ENCODE measurements at regions not wholly inside any gene's neighbourhood (a gene's known extent, or its start where the extent isn't known, plus 50 kb on each side); places are given as distances from the start of the nearest gene placed in this dataset.

GRCh38 chr2:142347751-142348150 is 216.9 kb upstream of the LRP1B start:
- Histone ChIP-seq H3K4me3 (ENCODE audit: low read depth in 2 of 2, low read length in 2 of 2) (no peak overlapping the region), H3K27ac (ENCODE audit: low read length) (no peak overlapping the region), H3K36me3 (ENCODE audit: control insufficient read depth, insufficient read depth, low read length) (no peaks in the 10 kb centered on the region), H3K4me1 (ENCODE audit: control insufficient read depth, insufficient read depth, low read length) (no peaks in the 10 kb centered on the region), H3K27me3 (ENCODE audit: control insufficient read depth, insufficient read depth, low read length) (no peaks in the 10 kb centered on the region), H3K9me3 (ENCODE audit: control insufficient read depth, insufficient read depth, low read depth, low read length) (no peaks in the 10 kb centered on the region)
- in situ Hi-C loops (cut with HindIII; ENCODE audit: low pct_unique_long_range_greater_than_20kb, low sequenced_read_pairs) (no loop called here), intact Hi-C loops (cut with micrococcal nuclease; ENCODE audit: unreplicated experiment) (no loop called here)
- no peak for DNase-seq (ENCODE audit: low read depth, low spot score)
- no TSS peak for BruUV-seq (replicated peaks)
- TF ChIP-seq TCF7L2 (IDR thresholded peaks at IDR 0.05; ENCODE audit: low read depth, low read length): no peak
- no peak for TF ChIP-seq REST (IDR thresholded peaks at IDR 0.05; ENCODE audit: insufficient read depth in 1 of 2, low read depth in 2 of 2, low read length in 1 of 2)
- TF ChIP-seq CTCF (IDR thresholded peaks at IDR 0.05): no peak
- no peak for TF ChIP-seq SIN3A (IDR thresholded peaks at IDR 0.05; ENCODE audit: borderline replicate concordance, insufficient read depth, low read depth, low read length)
- TF ChIP-seq POLR2AphosphoS5 (IDR thresholded peaks at IDR 0.05; ENCODE audit: low read depth, low read length): no peak
- ChIA-PET CTCF (no interaction called here), POLR2A (no interaction called here)
- ATAC-seq: no peak

GRCh38 chr2:142339261-142339660 is 208.4 kb upstream of the LRP1B start:
- intact Hi-C loops (cut with micrococcal nuclease; ENCODE audit: unreplicated experiment) (no loop called here), in situ Hi-C loops (cut with HindIII; ENCODE audit: low pct_unique_long_range_greater_than_20kb, low sequenced_read_pairs) (no loop called here)
- ChIA-PET POLR2A (no interaction called here), CTCF (no interaction called here)
- no peak overlapping the region for H3K27ac ChIP-seq (ENCODE audit: low read length)
- no peaks in the 10 kb centered on the region for H3K36me3 ChIP-seq (ENCODE audit: control insufficient read depth, insufficient read depth, low read length)
- TF ChIP-seq REST (IDR thresholded peaks at IDR 0.05; ENCODE audit: insufficient read depth in 1 of 2, low read depth in 2 of 2, low read length in 1 of 2) (no peak), TCF7L2 (IDR thresholded peaks at IDR 0.05; ENCODE audit: low read depth, low read length) (no peak), SIN3A (IDR thresholded peaks at IDR 0.05; ENCODE audit: borderline replicate concordance, insufficient read depth, low read depth, low read length) (no peak), CTCF (IDR thresholded peaks at IDR 0.05) (no peak), POLR2AphosphoS5 (IDR thresholded peaks at IDR 0.05; ENCODE audit: low read depth, low read length) (no peak)
- H3K27me3 ChIP-seq (ENCODE audit: control insufficient read depth, insufficient read depth, low read length): no peaks in the 10 kb centered on the region
- ATAC-seq: no peak
- no peak for DNase-seq (ENCODE audit: low read depth, low spot score)
- H3K4me3 ChIP-seq (ENCODE audit: low read depth in 2 of 2, low read length in 2 of 2): no peak overlapping the region
- H3K9me3 ChIP-seq (ENCODE audit: control insufficient read depth, insufficient read depth, low read depth, low read length): no peaks in the 10 kb centered on the region
- H3K4me1 ChIP-seq (ENCODE audit: control insufficient read depth, insufficient read depth, low read length): no peaks in the 10 kb centered on the region
- BruUV-seq (replicated peaks): no TSS peak
